Esophagus muscularis mucosa (tissue), 4 donors: ENCODE measurements at regions not wholly inside any gene's neighbourhood (a gene's known extent, or its start where the extent isn't known, plus 50 kb on each side); places are given as distances from the start of the nearest gene placed in this dataset.

ENCODE experiments used
- DNase-seq: peaks from one replicate; pipeline ENCODE4 v3.0.0-alpha.2; 2017; ENCODE audit errors: extremely low spot score
- H3K27ac ChIP-seq, 4 donors: fragments of 200-600 bp; sonication (generic); replicated peaks in 1 of 4; 1 replicate in 3 of 4; 2 replicates in 1 of 4; pipeline ENCODE4 v1.5.1; 2016 to 2019; ENCODE audit warnings: mild to moderate bottlenecking in 1 of 4
- H3K27me3 ChIP-seq, 4 donors: fragments of 200-600 bp; sonication (generic); one replicate each; pipeline versions ENCODE4 v1.5.1 to v1.6.0; 2016 to 2019
- H3K36me3 ChIP-seq, 4 donors: fragments of 200-600 bp; sonication (generic); one replicate each; pipeline ENCODE4 v1.5.1; 2016 to 2019
- H3K4me1 ChIP-seq, 4 donors: fragments of 200-600 bp; sonication (generic); one replicate each; pipeline ENCODE4 v1.5.1; 2016 to 2019
- H3K4me3 ChIP-seq, 4 donors: fragments of 200-600 bp; sonication (generic); 1 replicate in 2 of 4; 2 replicates in 2 of 4; pipeline ENCODE4 v1.5.1; 2016 to 2019; ENCODE audit warnings: mild to moderate bottlenecking in 4 of 4, moderate library complexity in 1 of 4
- H3K9me3 ChIP-seq, 4 donors: fragments of 200-600 bp; sonication (generic); 1 replicate in 3 of 4; 2 replicates in 1 of 4; pipeline ENCODE4 v1.5.1; 2016 to 2019
- EP300 ChIP-seq: sonication (generic); formaldehyde crosslinking; IDR thresholded peaks from one replicate; pipeline ENCODE4 v1.6.1; 2017; ENCODE audit warnings: antibody characterized with exemption
- POLR2A ChIP-seq: fragments of 450-650 bp; IDR thresholded peaks from one replicate; pipeline ENCODE4 v1.6.1; 2017; ENCODE audit warnings: antibody characterized with exemption, moderate library complexity, mild to moderate bottlenecking, low read depth
- POLR2AphosphoS5 ChIP-seq, 2 donors: sonication (generic); formaldehyde crosslinking; IDR thresholded peaks; one replicate each; pipeline ENCODE4 v1.6.1; 2017; ENCODE audit warnings: antibody characterized with exemption in 2 of 2
- WGBS: methylation state at CpG from one replicate; pipeline ENCODE4 v1.1.5; 2018; 5-methylcytosine and 5-hydroxymethylcytosine counted together
- intact Hi-C: fragments of 100-400 bp; cut with DNase I; formaldehyde crosslinking; loops from one replicate; pipeline ENCODE4 v1.15.1; 2023
- TF ChIP-seq, protein P1 (sequence below), 3 experiments: fragments of 200-600 bp in 2 of 3; fragments of 450-650 bp in 1 of 3; sonication (generic) in 2 of 3; IDR thresholded peaks; one replicate each; pipeline ENCODE4 v1.5.1; 2017 to 2019; ENCODE audit warnings: antibody characterized with exemption in 3 of 3, mild to moderate bottlenecking in 2 of 3, moderate library complexity in 1 of 3

DNA sequence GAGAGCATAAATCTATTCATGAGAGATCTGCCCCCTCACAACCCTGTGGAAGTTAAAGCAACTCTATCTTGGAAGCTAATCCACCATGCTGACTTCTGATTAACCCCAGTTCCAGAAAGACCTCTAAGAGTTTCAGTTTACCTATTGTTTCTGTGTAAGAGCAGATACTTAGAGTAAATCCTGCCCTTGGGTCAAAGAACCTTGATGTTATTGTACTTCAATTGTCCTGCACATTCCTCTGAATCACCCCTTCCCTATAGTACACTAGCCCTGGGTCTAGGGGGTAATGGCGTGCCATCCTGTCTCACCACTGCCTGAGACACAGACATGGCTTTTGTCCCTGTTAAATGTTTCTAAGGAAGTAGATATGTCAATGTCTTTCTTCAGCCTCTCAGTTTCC, 138.6 kb downstream of the CAAP1 start:
- no peaks in the 10 kb centered on the region for H3K36me3 ChIP-seq
- no peaks in the 10 kb centered on the region for H3K9me3 ChIP-seq
- WGBS = 86% methylated on average over 1 of the region's 1 CpG
- no peak overlapping the region for H3K4me3 ChIP-seq
- H3K4me1 ChIP-seq = no peaks in the 10 kb centered on the region
- TF ChIP-seq POLR2AphosphoS5 (IDR thresholded peaks at IDR 0.05) (no peak), POLR2A (no peak), EP300 (no peak)
- TF ChIP-seq, protein P1, sequence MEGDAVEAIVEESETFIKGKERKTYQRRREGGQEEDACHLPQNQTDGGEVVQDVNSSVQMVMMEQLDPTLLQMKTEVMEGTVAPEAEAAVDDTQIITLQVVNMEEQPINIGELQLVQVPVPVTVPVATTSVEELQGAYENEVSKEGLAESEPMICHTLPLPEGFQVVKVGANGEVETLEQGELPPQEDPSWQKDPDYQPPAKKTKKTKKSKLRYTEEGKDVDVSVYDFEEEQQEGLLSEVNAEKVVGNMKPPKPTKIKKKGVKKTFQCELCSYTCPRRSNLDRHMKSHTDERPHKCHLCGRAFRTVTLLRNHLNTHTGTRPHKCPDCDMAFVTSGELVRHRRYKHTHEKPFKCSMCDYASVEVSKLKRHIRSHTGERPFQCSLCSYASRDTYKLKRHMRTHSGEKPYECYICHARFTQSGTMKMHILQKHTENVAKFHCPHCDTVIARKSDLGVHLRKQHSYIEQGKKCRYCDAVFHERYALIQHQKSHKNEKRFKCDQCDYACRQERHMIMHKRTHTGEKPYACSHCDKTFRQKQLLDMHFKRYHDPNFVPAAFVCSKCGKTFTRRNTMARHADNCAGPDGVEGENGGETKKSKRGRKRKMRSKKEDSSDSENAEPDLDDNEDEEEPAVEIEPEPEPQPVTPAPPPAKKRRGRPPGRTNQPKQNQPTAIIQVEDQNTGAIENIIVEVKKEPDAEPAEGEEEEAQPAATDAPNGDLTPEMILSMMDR (IDR thresholded peaks at IDR 0.05) = no peak
- DNase-seq = no peak
- H3K27me3 ChIP-seq = no peaks in the 10 kb centered on the region
- intact Hi-C loops = no loop called here
- H3K27ac ChIP-seq = no peak overlapping the region

DNA sequence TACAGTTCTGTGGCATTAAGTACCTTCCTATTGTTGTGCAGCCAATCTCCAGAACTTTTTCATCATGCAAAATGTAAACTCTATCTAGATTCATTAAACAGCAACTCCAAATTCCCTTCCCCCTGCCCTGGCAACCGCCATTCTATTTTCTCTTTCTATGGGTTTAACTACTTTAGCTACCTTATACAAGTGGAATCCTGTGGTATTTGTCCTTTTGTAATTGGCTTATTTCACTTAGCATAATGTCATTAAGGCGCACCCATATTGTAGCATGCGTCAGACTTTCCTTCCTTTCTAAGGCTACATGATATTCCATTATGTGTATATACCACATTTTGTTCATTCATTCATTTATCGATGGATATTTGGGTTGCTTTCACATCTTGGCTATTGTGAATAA, 142.4 kb downstream of the CAAP1 start:
- TF ChIP-seq POLR2A (no peak), EP300 (no peak)
- WGBS = 94% methylated on average over 4 of the region's 4 CpGs
- H3K27ac ChIP-seq = no peak overlapping the region
- no peaks in the 10 kb centered on the region for H3K27me3 ChIP-seq
- H3K4me1 ChIP-seq = no peaks in the 10 kb centered on the region
- H3K4me3 ChIP-seq = no peak overlapping the region
- intact Hi-C loops = no loop called here
- no peaks in the 10 kb centered on the region for H3K9me3 ChIP-seq
- no peak for DNase-seq
- no peaks in the 10 kb centered on the region for H3K36me3 ChIP-seq

DNA sequence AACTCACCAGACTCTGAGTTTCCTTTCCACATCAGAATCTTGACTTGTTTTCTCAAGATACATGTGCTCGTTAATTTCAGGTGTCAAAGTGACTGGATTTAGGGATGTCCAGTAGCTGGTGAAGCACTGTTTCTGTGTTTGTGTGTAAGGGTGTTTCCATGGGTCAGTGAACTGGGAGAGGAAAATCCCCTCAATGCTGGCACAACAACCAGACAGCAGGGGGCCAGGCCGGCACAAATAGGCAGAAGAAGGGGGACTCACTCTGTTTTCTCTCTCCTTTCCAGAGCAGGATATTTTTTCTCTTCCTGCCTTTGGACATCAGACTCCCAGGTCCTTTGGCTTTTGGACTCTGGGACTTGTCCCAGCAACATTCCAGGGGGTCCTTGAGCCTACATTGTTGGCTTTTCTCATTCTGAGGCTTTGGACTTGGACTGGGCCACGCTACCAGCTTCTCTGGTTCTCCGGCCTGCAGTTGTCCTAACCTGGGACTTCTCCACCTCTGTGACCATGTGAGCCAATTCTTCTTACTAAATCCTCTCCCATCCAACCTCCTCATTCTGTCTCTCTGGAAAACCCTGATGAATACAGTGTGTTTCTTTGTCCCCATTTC, 144.0 kb downstream of the CAAP1 start:
- Histone ChIP-seq H3K27me3 (no peaks in the 10 kb centered on the region), H3K4me1 (no peaks in the 10 kb centered on the region), H3K9me3 (no peaks in the 10 kb centered on the region), H3K36me3 (no peaks in the 10 kb centered on the region), H3K27ac (no peak overlapping the region), H3K4me3 (no peak overlapping the region)
- intact Hi-C loops = loop anchor here (5.0 kb wide), 2 partner anchors 114 to 229 kb away; no protein-coding TSS in a partner anchor
- 80% methylated on average over 4 of the region's 4 CpGs for WGBS
- TF ChIP-seq POLR2AphosphoS5 (IDR thresholded peaks at IDR 0.05) (no peak), POLR2A (no peak), EP300 (no peak)
- TF ChIP-seq, protein P1 (IDR thresholded peaks at IDR 0.05) = no peak
- DNase-seq = no peak

DNA sequence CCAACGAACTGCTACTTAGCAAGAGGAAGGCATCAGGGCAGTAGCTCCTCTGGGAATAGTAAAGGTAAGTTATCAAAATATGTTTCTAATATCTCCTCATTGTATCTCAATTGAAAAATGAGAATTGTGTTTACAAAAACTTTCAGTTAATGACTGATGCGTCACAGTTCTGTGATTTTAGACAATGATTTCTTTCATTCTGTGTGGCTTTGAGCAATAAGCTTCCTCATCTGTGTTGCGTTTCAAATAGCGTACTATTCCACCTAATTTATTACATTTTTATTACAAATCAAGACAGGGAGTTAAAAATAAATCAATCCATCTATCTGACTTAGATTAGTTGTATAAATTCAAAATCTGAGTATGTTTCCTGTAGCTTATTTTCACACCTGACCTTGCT, 145.0 kb downstream of the CAAP1 start:
- intact Hi-C loops = loop anchor here (5.0 kb wide), 2 partner anchors 115 to 230 kb away; no protein-coding TSS in a partner anchor
- H3K9me3 ChIP-seq = no peaks in the 10 kb centered on the region
- no peaks in the 10 kb centered on the region for H3K36me3 ChIP-seq
- DNase-seq = no peak
- H3K27ac ChIP-seq = no peak overlapping the region
- H3K4me3 ChIP-seq = no peak overlapping the region
- no peaks in the 10 kb centered on the region for H3K4me1 ChIP-seq
- no peaks in the 10 kb centered on the region for H3K27me3 ChIP-seq
- WGBS = 87% methylated on average over 4 of the region's 4 CpGs
- TF ChIP-seq, protein P1 (IDR thresholded peaks at IDR 0.05) = no peak
- TF ChIP-seq EP300 (no peak), POLR2A (no peak), POLR2AphosphoS5 (IDR thresholded peaks at IDR 0.05) (no peak)

DNA sequence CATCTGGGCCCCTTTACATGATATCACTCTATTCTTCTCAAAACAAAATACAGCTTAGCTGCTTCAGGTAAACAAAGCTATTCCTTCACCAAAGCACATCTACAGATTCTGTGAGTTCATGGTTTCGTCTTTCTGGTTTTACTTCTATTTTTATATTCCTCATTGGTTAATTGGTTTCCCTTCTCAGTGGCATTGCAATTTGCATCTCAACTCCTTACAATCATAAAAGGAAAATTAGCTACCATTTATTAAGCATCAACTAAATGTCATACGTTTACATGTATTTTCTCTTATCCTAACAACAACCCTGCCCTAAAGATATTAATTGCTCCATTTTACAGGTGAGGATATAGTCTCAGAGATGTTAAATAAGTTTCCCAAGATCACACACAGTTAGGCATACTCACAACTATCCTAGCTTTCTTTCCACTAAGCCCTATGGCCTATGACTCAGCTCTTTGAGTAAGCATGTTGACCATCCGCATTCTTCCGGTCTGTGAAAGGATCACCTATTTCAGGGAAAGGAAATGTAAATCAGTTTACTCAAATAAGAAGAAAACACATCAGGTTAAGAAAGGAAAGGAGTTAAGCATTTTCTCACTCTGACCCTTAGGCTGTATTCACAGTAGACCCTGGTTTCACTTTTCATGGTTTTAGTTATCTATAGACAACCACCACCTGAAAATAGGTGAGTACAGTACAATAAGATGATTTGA, 146.1 kb downstream of the CAAP1 start:
- Histone ChIP-seq H3K4me3 (no peak overlapping the region), H3K27me3 (no peaks in the 10 kb centered on the region), H3K4me1 (no peaks in the 10 kb centered on the region), H3K36me3 (no peaks in the 10 kb centered on the region), H3K9me3 (no peaks in the 10 kb centered on the region), H3K27ac (no peak overlapping the region)
- intact Hi-C loops = loop anchor here (5.0 kb wide), 2 partner anchors 116 to 231 kb away; no protein-coding TSS in a partner anchor
- TF ChIP-seq POLR2AphosphoS5 (IDR thresholded peaks at IDR 0.05) = no peak
- TF ChIP-seq, protein P1 (IDR thresholded peaks at IDR 0.05) = no peak
- TF ChIP-seq POLR2A = no peak
- no peak for TF ChIP-seq EP300
- no peak for DNase-seq
- WGBS = 85% methylated on average over 4 of the region's 4 CpGs
